Neural cell (in vitro differentiated cells): ENCODE measurements at regions not wholly inside any gene's neighbourhood (a gene's known extent, or its start where the extent isn't known, plus 50 kb on each side); places are given as distances from the start of the nearest gene placed in this dataset.

ENCODE experiments used
- H2AFZ ChIP-seq: fragments of 200-600, 300-800 bp; sonication (generic), shearing (Covaris generic); 2 replicates; pipeline ENCODE4 v1.6.0; 2014; ENCODE audit warnings: low read depth, mild to moderate bottlenecking, antibody characterized with exemption, low read length, moderate library complexity
- H3F3A ChIP-seq: fragments of 200-600 bp; shearing (Covaris generic); 2 replicates; pipeline ENCODE4 v1.6.1; 2016; ENCODE audit warnings: mild to moderate bottlenecking, moderate library complexity, mixed read lengths, antibody characterized with exemption, low read length; ENCODE audit not compliant: insufficient read depth, poor library complexity, severe bottlenecking
- H3K27ac ChIP-seq: fragments of 200-600, 300-800 bp; sonication (generic), shearing (Covaris generic); 2 replicates; pipeline ENCODE4 v1.5.1; 2014; ENCODE audit warnings: mild to moderate bottlenecking, low read length, moderate library complexity
- H3K27me3 ChIP-seq: fragments of 300-800, 200-600 bp; sonication (generic), shearing (Covaris generic); 2 replicates; pipeline ENCODE4 v1.6.0; 2014; ENCODE audit warnings: mild to moderate bottlenecking, low read depth, low read length, moderate library complexity; ENCODE audit not compliant: insufficient read depth
- H3K36me3 ChIP-seq: fragments of 300-800, 200-600 bp; sonication (generic), shearing (Covaris generic); 2 replicates; pipeline ENCODE4 v1.5.1; 2014; ENCODE audit warnings: mild to moderate bottlenecking, antibody characterized with exemption, low read length, moderate library complexity; ENCODE audit not compliant: insufficient read depth
- H3K4me2 ChIP-seq: fragments of 300-800, 200-600 bp; sonication (generic), shearing (Covaris generic); 2 replicates; pipeline ENCODE4 v1.6.0; 2014; ENCODE audit warnings: mild to moderate bottlenecking, low read length
- H3K4me3 ChIP-seq: fragments of 300-800, 200-600 bp; sonication (generic), shearing (Covaris generic); 2 replicates; pipeline ENCODE4 v1.5.1; 2014; ENCODE audit warnings: mild to moderate bottlenecking, low read length, moderate library complexity
- H3K79me2 ChIP-seq: fragments of 200-600 bp; shearing (Covaris generic); replicated peaks from 2 replicates; pipeline ENCODE4 v1.6.0; 2014; ENCODE audit warnings: mild to moderate bottlenecking, low read length, moderate library complexity; ENCODE audit not compliant: insufficient read depth
- H3K9ac ChIP-seq: fragments of 300-800, 200-600 bp; sonication (generic), shearing (Covaris generic); 2 replicates; pipeline ENCODE4 v1.6.1; 2016; ENCODE audit warnings: mild to moderate bottlenecking, low read length, mixed read lengths
- H3K9me2 ChIP-seq: fragments of 200-600 bp; shearing (Covaris generic); 2 replicates; pipeline ENCODE4 v1.6.1; 2016; ENCODE audit warnings: mild to moderate bottlenecking, low read length, mixed read lengths; ENCODE audit not compliant: insufficient read depth
- H3K9me3 ChIP-seq: fragments of 200-600, 300-800 bp; sonication (generic), shearing (Covaris generic); 2 replicates; pipeline ENCODE4 v1.6.1; 2016; ENCODE audit warnings: mild to moderate bottlenecking, mixed run types, low read length, moderate library complexity, mixed read lengths
- H4K20me1 ChIP-seq: fragments of 200-600 bp; shearing (Covaris generic); 2 replicates; pipeline ENCODE4 v1.6.1; 2016; ENCODE audit warnings: mild to moderate bottlenecking, mixed run types; ENCODE audit not compliant: insufficient read depth
- CTCF ChIP-seq: fragments of 450-650 bp; IDR thresholded peaks from 2 replicates; pipeline ENCODE4 v1.5.1; 2014; ENCODE audit warnings: antibody characterized with exemption, mild to moderate bottlenecking, moderate library complexity; ENCODE audit not compliant: poor library complexity, severe bottlenecking
- EP300 ChIP-seq: fragments of 450-650 bp; conservative IDR thresholded peaks from 2 replicates; pipeline ENCODE4 v1.6.1; 2014; ENCODE audit warnings: antibody characterized with exemption, mild to moderate bottlenecking, moderate library complexity; ENCODE audit not compliant: poor library complexity, severe bottlenecking
- EZH2 ChIP-seq: fragments of 200-600, 300-800 bp; shearing (Covaris generic), sonication (generic); IDR thresholded peaks from 2 replicates; pipeline ENCODE4 v1.6.1; 2014; ENCODE audit warnings: antibody characterized with exemption, low read length, borderline replicate concordance, mild to moderate bottlenecking; ENCODE audit not compliant: insufficient read depth, poor library complexity, severe bottlenecking
- MXI1 ChIP-seq: fragments of 450-650 bp; conservative IDR thresholded peaks from 2 replicates; pipeline ENCODE4 v1.6.1; 2014; ENCODE audit warnings: antibody characterized with exemption, mild to moderate bottlenecking; ENCODE audit not compliant: poor library complexity, severe bottlenecking
- POLR2AphosphoS5 ChIP-seq: IDR thresholded peaks from 2 replicates; pipeline ENCODE4 v1.6.1; 2012
- RAD21 ChIP-seq: fragments of 450-650 bp; conservative IDR thresholded peaks from 2 replicates; pipeline ENCODE4 v1.6.1; 2014; ENCODE audit warnings: antibody characterized with exemption, mild to moderate bottlenecking, moderate library complexity
- SMC3 ChIP-seq: fragments of 450-650 bp; conservative IDR thresholded peaks from 2 replicates; pipeline ENCODE4 v1.6.1; 2014; ENCODE audit warnings: antibody characterized with exemption, mild to moderate bottlenecking, moderate library complexity; ENCODE audit not compliant: poor library complexity
- TAF1 ChIP-seq: IDR thresholded peaks from 2 replicates; pipeline ENCODE4 v1.6.1; 2012; ENCODE audit warnings: low read depth
- TF ChIP-seq, protein P1 (sequence below): IDR thresholded peaks from 2 replicates; pipeline ENCODE4 v1.6.1; 2012; ENCODE audit warnings: borderline replicate concordance

DNA sequence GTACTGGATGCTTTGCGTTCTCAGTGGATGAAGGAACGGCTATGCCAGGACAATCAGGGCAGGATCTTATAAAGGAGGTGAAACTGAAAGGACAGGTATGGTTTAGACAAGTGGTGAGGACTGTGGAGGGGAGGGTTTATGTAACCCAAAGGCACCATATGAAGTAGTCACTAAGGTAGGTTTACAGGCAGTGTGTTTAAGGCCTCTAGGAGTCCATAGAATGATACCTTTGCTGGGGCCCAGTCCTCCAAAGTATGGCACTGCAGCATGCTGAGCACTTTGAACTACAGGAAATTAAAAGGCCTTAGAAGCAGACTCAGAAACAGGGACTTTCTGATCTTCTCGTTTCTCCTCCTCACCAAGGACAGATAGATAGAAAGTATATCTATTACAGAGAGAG is 304.7 kb upstream of the USP25 start:
- H3K27ac ChIP-seq, result no peak overlapping the region
- no peak overlapping the region for H3K4me3 ChIP-seq
- no peak overlapping the region for H2AFZ ChIP-seq
- no peaks in the 10 kb centered on the region for H4K20me1 ChIP-seq
- no peak overlapping the region for H3K4me2 ChIP-seq
- no peaks in the 10 kb centered on the region for H3K36me3 ChIP-seq
- no peak overlapping the region for H3K9ac ChIP-seq
- H3K9me3 ChIP-seq, result no peaks in the 10 kb centered on the region
- TF ChIP-seq MXI1, result no peak
- no peak for TF ChIP-seq TAF1
- TF ChIP-seq POLR2AphosphoS5, result no peak
- TF ChIP-seq, protein P1, sequence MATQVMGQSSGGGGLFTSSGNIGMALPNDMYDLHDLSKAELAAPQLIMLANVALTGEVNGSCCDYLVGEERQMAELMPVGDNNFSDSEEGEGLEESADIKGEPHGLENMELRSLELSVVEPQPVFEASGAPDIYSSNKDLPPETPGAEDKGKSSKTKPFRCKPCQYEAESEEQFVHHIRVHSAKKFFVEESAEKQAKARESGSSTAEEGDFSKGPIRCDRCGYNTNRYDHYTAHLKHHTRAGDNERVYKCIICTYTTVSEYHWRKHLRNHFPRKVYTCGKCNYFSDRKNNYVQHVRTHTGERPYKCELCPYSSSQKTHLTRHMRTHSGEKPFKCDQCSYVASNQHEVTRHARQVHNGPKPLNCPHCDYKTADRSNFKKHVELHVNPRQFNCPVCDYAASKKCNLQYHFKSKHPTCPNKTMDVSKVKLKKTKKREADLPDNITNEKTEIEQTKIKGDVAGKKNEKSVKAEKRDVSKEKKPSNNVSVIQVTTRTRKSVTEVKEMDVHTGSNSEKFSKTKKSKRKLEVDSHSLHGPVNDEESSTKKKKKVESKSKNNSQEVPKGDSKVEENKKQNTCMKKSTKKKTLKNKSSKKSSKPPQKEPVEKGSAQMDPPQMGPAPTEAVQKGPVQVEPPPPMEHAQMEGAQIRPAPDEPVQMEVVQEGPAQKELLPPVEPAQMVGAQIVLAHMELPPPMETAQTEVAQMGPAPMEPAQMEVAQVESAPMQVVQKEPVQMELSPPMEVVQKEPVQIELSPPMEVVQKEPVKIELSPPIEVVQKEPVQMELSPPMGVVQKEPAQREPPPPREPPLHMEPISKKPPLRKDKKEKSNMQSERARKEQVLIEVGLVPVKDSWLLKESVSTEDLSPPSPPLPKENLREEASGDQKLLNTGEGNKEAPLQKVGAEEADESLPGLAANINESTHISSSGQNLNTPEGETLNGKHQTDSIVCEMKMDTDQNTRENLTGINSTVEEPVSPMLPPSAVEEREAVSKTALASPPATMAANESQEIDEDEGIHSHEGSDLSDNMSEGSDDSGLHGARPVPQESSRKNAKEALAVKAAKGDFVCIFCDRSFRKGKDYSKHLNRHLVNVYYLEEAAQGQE, result no peak
- no peak for TF ChIP-seq EP300
- TF ChIP-seq EZH2, result no peak
- TF ChIP-seq CTCF, result no peak
- no peak for TF ChIP-seq RAD21
- TF ChIP-seq SMC3, result no peak
- H3K9me2 ChIP-seq, result no peaks in the 10 kb centered on the region
- no peaks in the 10 kb centered on the region for H3F3A ChIP-seq
- H3K27me3 ChIP-seq, result no peaks in the 10 kb centered on the region
- no peaks in the 10 kb centered on the region for H3K79me2 ChIP-seq

- TF ChIP-seq EZH2, result no peak
- TF ChIP-seq RAD21, result no peak
- TF ChIP-seq EP300, result no peak
- TF ChIP-seq, protein P1, result no peak
- TF ChIP-seq POLR2AphosphoS5, result no peak
- TF ChIP-seq TAF1, result no peak
- TF ChIP-seq CTCF, result no peak
- TF ChIP-seq MXI1, result no peak
- no peak for TF ChIP-seq SMC3
- Histone ChIP-seq H2AFZ (no peak overlapping the region), H3K4me3 (no peak overlapping the region), H3K9me2 (no peaks in the 10 kb centered on the region), H3K79me2 (no peaks in the 10 kb centered on the region), H4K20me1 (no peaks in the 10 kb centered on the region), H3K36me3 (no peaks in the 10 kb centered on the region), H3K9ac (no peak overlapping the region), H3K4me2 (no peak overlapping the region), H3K27me3 (no peaks in the 10 kb centered on the region), H3K27ac (no peak overlapping the region), H3F3A (no peaks in the 10 kb centered on the region), H3K9me3 (no peaks in the 10 kb centered on the region)
Observed at GRCh38 chr21:15430023-15430422, 299.8 kb upstream of the USP25 start.
